ENCODE measurements at regions not wholly inside any gene's neighbourhood (a gene's known extent, or its start where the extent isn't known, plus 50 kb on each side); places are given as distances from the start of the nearest gene placed in this dataset.

DNA sequence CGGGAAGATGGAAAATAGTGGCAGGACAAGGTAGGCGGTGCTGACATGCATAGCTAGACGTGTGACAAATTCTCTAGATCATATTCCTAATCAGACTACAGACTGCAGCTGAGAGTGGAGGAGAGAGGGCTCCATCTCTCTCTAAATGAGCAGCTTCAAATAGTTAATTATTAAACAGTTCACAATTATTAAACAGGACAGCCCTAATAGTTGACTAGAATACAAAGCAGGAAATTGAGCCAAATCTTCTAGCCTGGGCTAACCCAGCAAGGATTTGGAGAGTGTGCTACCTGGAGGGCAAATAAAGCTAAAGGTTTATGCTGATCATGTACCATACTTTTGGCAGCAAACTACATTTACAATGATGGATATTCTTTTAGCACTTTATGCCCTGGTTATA, 54.4 kb upstream of the CWC22 start:
- Histone ChIP-seq H3K27me3 (ENCODE audit: insufficient read depth, low read length) (no peaks in the 10 kb centered on the region), H3K23me2 (ENCODE audit: insufficient read length, low read depth, low read length, poor library complexity, severe bottlenecking) (no peaks in the 10 kb centered on the region), H3K14ac (ENCODE audit: insufficient read depth, low read length) (no peak overlapping the region), H2BK12ac (ENCODE audit: insufficient read length, low read depth, low read length) (no peak overlapping the region), H3K79me1 (ENCODE audit: insufficient read depth, low read depth, low read length, poor library complexity, severe bottlenecking) (no peaks in the 10 kb centered on the region), H4K20me1 (ENCODE audit: control insufficient read depth, insufficient read depth, insufficient read length) (no peaks in the 10 kb centered on the region), H4K91ac (ENCODE audit: insufficient read length, low read depth, low read length) (no peak overlapping the region), H4K8ac (replicated peaks; ENCODE audit: insufficient read length, low read depth, low read length) (no peak overlapping the region), H3K18ac (ENCODE audit: insufficient read length, low read depth, low read length) (no peak overlapping the region), H3K27ac (ENCODE audit: insufficient read length, low read depth, low read length) (no peak overlapping the region), H2BK15ac (ENCODE audit: low read depth, low read length) (no peak overlapping the region), H3K4me1 (ENCODE audit: insufficient read depth, low read length) (peaks cover 16% of the 10 kb centered on the region; the same call in 1 of the 2 replicates), H2BK120ac (ENCODE audit: low read depth, low read length, poor library complexity, severe bottlenecking) (no peak overlapping the region), H3K4ac (ENCODE audit: low read depth, low read length) (no peak overlapping the region), H3K9me3 (ENCODE audit: control insufficient read depth, low read depth, low read length) (no peaks in the 10 kb centered on the region), H2AFZ (ENCODE audit: low read length) (no peak overlapping the region), H2BK5ac (ENCODE audit: insufficient read length, low read length) (no peak overlapping the region), H3K23ac (ENCODE audit: insufficient read length, low read depth, low read length) (no peak overlapping the region), H3T11ph (ENCODE audit: low read length) (no peak overlapping the region), H4K5ac (ENCODE audit: insufficient read length, low read depth, low read length) (no peak overlapping the region), H2BK20ac (ENCODE audit: low read depth, low read length, poor library complexity, severe bottlenecking) (no peak overlapping the region), H3K4me2 (ENCODE audit: insufficient read depth, insufficient read length, low read length) (no peak overlapping the region), H3K56ac (ENCODE audit: insufficient read length, low read depth, low read length) (no peak overlapping the region), H3K9ac (ENCODE audit: extremely low read depth, insufficient read length, low read length) (no peak overlapping the region), H3K79me2 (ENCODE audit: insufficient read depth, low read length) (no peaks in the 10 kb centered on the region), H2AK5ac (ENCODE audit: insufficient read length, low read length) (no peak overlapping the region)
- DNase-seq, result no peak
- Mint-ChIP-seq H3K4me1 (peaks cover 32 to 46% of the 10 kb centered on the region in 2 experiments), H3K9me3 (peaks cover 2 to 10% of the 10 kb centered on the region in 2 experiments; a peak in 4 of 5 replicates), H3K27me3 (ENCODE audit: low read depth) (no peaks in the 10 kb centered on the region), H3K36me3 (ENCODE audit: insufficient read depth in 1 of 3, low read depth in 3 of 3) (peaks cover 0 to 13% (median 5%) of the 10 kb centered on the region in 3 experiments; a peak in 3 of 7 replicates), H3K4me3 (no peak overlapping the region), H3K27ac (peak overlapping the region in 1 of 3 experiments; percentile 29; a peak in 1 of 7 replicates)
- no CpG with 5 or more reads among the region's 3 CpGs for WGBS (ENCODE audit: extremely low coverage, insufficient read length, low lambda C conversion rate)
- no peak for TF ChIP-seq CTCF (conservative IDR thresholded peaks at IDR 0.05)

All from H9 (cell line).